Aorta (tissue), 5 donors: ENCODE measurements at regions not wholly inside any gene's neighbourhood (a gene's known extent, or its start where the extent isn't known, plus 50 kb on each side); places are given as distances from the start of the nearest gene placed in this dataset.

Experiments used
- ATAC-seq: fragments of 200-7000 bp; cut with Tn5 transposase; one replicate; pipeline ENCODE4 v1.9.1; 2022; ENCODE audit warnings: moderate library complexity; ENCODE audit not compliant: low FRiP score
- DNase-seq, 2 donors: peaks; one replicate each; pipeline ENCODE4 v3.0.0-alpha.2; 2020
- H3K27ac ChIP-seq, 2 donors: one replicate each; pipeline ENCODE4 v1.5.1; 2013; ENCODE audit warnings: low read length in 2 of 2, mild to moderate bottlenecking in 2 of 2, moderate library complexity in 2 of 2, control low read depth in 1 of 2, inconsistent platforms in 1 of 2, low read depth in 1 of 2
- H3K27me3 ChIP-seq, 2 donors: one replicate each; pipeline ENCODE4 v1.6.1; 2013; ENCODE audit warnings: control low read depth in 1 of 2, low read length in 1 of 2, mild to moderate bottlenecking in 1 of 2, moderate library complexity in 1 of 2; ENCODE audit not compliant: insufficient read depth in 2 of 2, control insufficient read depth in 1 of 2
- H3K36me3 ChIP-seq, 2 donors: one replicate each; pipeline ENCODE4 v1.6.1; 2013; ENCODE audit warnings: control low read depth in 1 of 2, low read length in 1 of 2, mild to moderate bottlenecking in 1 of 2; ENCODE audit not compliant: insufficient read depth in 2 of 2, control insufficient read depth in 1 of 2
- H3K4me1 ChIP-seq, 2 donors: one replicate each; pipeline ENCODE4 v1.6.1; 2013; ENCODE audit warnings: low read length in 2 of 2, control low read depth in 1 of 2, mild to moderate bottlenecking in 1 of 2, moderate library complexity in 1 of 2; ENCODE audit not compliant: insufficient read depth in 2 of 2, control insufficient read depth in 1 of 2
- H3K4me3 ChIP-seq, 2 donors: one replicate each; pipeline ENCODE4 v1.5.1; 2013; ENCODE audit warnings: low read length in 2 of 2, control low read depth in 1 of 2, mild to moderate bottlenecking in 1 of 2
- H3K9me3 ChIP-seq: one replicate; pipeline ENCODE4 v1.6.1; 2013; ENCODE audit warnings: mild to moderate bottlenecking, low read length; ENCODE audit not compliant: control insufficient read depth
- WGBS, 2 donors: extraction: QIAGEN DNeasy Blood & Tissue Kit; methylation state at CpG; one replicate each; pipeline ENCODE4 v1.1.7; 2013; 5-methylcytosine and 5-hydroxymethylcytosine counted together
- intact Hi-C, 2 donors: fragments of 100-400 bp; cut with DNase I; formaldehyde crosslinking; loops; one replicate each; pipeline versions ENCODE4 v1.14.2 to v1.15.0; 2022
- donor health status: healthy with polysubstance abuse.
- donor health status: Bipolar disorder and iron deficiency.
- donor health status: DM: no; HTN: no; CAD: no.
- donor health status: DM: no; HTN: no; CAD: no.
- donor health status: DM: yes; HTN: yes; CAD: no.

DNA sequence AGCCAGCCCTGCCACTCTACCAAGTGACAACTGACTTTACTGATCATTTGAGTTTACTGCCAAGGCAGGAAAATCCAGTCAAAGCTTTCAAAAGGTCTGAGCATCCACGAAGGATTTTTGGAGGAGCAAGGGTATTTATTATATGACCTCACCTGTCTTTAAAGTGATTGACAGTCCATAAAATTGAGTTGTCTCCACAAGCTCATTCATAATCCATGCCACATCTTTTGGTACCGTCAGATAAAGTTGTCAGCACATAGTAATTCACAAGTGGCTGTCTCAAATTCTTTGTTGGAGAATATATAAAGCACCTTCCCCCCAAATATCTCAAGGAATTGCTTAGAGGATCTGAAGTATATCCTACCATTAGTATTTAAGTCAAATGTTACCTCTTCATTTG lies 240.5 kb downstream of the METTL4 start:
- intact Hi-C loops, result no loop called here
- Histone ChIP-seq H3K27ac (no peak overlapping the region), H3K9me3 (no peaks in the 10 kb centered on the region), H3K4me3 (no peak overlapping the region), H3K36me3 (no peaks in the 10 kb centered on the region), H3K4me1 (no peaks in the 10 kb centered on the region), H3K27me3 (no peaks in the 10 kb centered on the region)
- ATAC-seq (no peak), DNase-seq (no peak)
- 19 to 21% methylated on average over 2 of the region's 2 CpGs for WGBS, 2 donors

DNA sequence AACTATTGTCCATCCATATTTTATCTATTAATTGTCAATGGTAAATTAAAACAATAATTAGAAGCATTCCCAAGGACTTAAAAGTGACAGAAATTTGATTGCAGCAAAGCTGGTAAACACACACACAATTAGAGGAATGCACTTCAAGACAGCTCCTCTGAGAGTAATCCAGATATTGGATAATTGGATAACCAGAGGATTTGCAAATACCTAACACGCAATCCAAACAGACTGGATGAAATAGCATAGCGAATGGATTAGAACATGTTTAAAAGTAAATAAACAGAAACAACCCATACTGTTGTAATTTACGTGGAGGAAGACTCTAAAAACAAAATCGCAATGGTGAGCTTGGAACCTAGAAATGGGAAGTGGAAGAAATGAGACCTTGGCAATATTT lies 239.8 kb downstream of the METTL4 start:
- ATAC-seq (no peak), DNase-seq (no peak)
- H3K27me3 ChIP-seq, result no peaks in the 10 kb centered on the region
- no peak overlapping the region for H3K27ac ChIP-seq
- intact Hi-C loops, result no loop called here
- no peaks in the 10 kb centered on the region for H3K4me1 ChIP-seq
- H3K36me3 ChIP-seq, result no peaks in the 10 kb centered on the region
- H3K4me3 ChIP-seq, result no peak overlapping the region
- WGBS, 2 donors, result 50 to 61% methylated on average over 4 of the region's 4 CpGs
- H3K9me3 ChIP-seq, result no peaks in the 10 kb centered on the region

DNA sequence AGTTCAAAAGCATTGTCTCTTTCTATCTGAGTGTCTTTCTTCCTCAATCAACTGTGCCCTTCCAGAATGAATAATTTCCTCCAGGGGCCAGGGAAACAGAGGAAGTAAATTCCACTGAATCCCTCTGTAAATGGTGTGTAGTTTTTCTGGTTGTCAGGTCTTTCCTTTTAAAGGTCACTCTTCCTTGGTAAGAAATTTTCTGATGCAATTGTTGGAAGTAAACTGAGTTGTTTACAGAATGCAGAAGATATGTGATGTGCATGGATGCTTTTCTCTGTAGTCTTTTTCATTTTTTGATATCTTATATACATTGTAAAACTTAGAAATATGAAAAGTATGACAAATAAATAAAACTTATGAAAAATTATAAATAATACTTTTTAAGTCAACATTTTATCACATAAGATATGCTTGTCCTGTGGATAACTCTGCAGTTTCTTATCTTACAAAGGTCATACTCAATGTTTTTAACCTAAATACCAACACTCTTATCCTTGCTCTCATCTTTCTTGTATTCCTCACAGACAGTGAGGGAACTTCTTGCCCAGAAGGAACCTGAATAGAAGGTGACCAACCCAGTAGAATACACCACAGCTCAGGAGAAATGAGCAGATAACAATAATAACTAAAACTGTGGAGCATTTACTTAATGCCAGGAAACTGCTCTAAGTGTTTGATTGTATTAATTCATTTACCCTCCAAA lies 234.5 kb downstream of the METTL4 start:
- Histone ChIP-seq H3K27me3 (no peaks in the 10 kb centered on the region), H3K4me1 (no peaks in the 10 kb centered on the region), H3K36me3 (no peaks in the 10 kb centered on the region), H3K4me3 (no peak overlapping the region), H3K9me3 (no peaks in the 10 kb centered on the region), H3K27ac (no peak overlapping the region)
- intact Hi-C loops, result loop anchor here (2.0 to 5.0 kb wide), 2 partner anchors 205 to 206 kb away; no protein-coding TSS in a partner anchor
- ATAC-seq (no peak), DNase-seq (no peak)

DNA sequence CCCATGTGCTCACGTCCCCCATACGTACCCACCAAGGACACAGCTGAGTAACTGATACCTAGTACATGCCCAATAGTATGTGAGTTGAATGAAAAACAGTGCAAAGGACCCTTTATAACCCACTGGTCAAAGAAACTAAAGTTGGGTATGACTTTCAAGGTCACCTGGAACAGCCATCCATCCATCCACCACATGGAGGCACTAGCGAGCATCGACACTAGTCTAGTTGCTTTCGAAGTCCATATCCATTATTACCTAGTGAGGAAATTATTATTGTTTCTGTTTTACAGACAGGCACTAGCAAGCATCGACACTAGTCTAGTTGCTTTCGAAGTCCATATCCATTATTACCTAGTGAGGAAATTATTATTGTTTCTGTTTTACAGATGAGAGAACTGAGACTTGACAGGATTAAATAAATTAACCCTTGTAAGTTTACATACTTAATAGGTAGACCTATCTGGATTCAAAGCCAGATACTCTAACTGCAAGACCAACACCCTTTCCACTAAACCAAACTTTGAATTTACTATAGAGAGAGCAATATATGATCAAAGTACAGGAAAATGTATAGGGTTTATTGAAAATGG lies 233.7 kb downstream of the METTL4 start:
- H3K4me3 ChIP-seq, result no peak overlapping the region
- 30 to 41% methylated on average over 7 of the region's 7 CpGs for WGBS, 2 donors
- H3K9me3 ChIP-seq, result no peaks in the 10 kb centered on the region
- no peaks in the 10 kb centered on the region for H3K27me3 ChIP-seq
- DNase-seq (peak in 1 of 2 donors; percentile 58), ATAC-seq (no peak)
- intact Hi-C loops, result loop anchor here (2.0 to 5.0 kb wide), 2 partner anchors 205 kb away; no protein-coding TSS in a partner anchor
- H3K27ac ChIP-seq, result no peak overlapping the region
- no peaks in the 10 kb centered on the region for H3K36me3 ChIP-seq
- no peaks in the 10 kb centered on the region for H3K4me1 ChIP-seq

DNA sequence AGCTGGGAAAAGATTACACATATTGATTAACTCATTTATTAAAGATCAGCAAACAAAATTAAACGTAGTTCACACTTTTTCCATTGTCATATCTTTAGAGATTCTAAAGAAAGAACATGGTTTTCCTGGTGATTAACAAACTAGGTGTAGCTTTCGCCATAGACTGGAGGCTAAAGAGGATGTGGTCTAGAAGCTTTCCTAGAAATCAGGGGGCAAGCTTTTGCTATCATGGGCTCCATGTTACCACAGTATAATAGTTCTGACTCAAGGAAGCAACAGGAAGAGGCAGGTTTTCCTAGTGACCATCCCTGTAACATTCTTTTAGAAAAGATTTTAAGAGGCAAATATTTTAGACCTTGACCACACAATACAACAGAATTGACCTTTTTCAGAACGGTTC lies 232.7 kb downstream of the METTL4 start:
- Histone ChIP-seq H3K4me1 (no peaks in the 10 kb centered on the region), H3K27ac (no peak overlapping the region), H3K9me3 (no peaks in the 10 kb centered on the region), H3K4me3 (no peak overlapping the region), H3K36me3 (no peaks in the 10 kb centered on the region), H3K27me3 (no peaks in the 10 kb centered on the region)
- DNase-seq (no peak), ATAC-seq (no peak)
- WGBS, 2 donors, result 70% methylated on average over 3 of the region's 3 CpGs
- intact Hi-C loops, result loop anchor here in 1 of 2 donors (5.0 kb wide), 1 partner anchor 204 kb away; no protein-coding TSS in a partner anchor

DNA sequence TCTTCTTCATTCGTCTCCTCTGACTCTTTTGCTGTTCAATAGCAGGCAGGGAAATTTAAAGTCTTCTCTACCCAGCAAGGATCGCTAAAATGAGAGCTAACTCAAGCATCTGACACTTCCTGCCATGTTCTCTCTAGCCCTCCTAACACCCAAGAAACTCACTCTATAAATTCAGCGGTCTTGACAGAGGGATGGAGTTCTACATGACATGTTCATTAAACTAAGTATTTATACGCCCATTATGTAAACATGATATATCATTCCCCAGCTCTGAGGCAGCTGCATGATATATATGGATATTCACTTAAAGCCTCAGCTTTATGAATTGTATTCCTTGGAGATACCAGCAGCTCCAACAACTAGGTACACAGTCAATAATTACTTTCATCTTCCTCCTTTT lies 231.0 kb downstream of the METTL4 start:
- Histone ChIP-seq H3K4me3 (no peak overlapping the region), H3K27me3 (no peaks in the 10 kb centered on the region), H3K36me3 (no peaks in the 10 kb centered on the region), H3K4me1 (no peaks in the 10 kb centered on the region), H3K9me3 (no peaks in the 10 kb centered on the region), H3K27ac (no peak overlapping the region)
- WGBS, 2 donors, result 10 to 34% methylated on average over 4 of the region's 4 CpGs
- intact Hi-C loops, result no loop called here
- DNase-seq (no peak), ATAC-seq (no peak)

DNA sequence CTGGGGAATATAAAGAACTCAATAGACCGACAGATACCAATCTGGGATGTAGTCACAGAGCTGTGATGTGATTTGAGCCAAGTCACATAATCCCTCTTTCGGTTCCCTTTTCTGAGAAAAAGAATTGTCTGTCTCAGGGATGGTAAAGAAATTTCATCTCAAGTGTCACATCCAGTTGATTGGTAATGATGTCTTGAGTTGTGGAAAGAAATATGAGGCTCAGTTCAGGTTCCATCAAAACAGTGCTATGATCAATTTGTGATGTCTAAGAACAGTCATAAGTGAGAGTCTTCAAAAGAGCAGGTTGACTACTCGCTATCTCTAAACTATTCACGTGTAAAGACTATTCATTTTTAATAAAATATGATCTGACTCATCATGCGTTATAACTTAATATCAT lies 223.3 kb downstream of the METTL4 start:
- H3K9me3 ChIP-seq, result no peaks in the 10 kb centered on the region
- H3K4me1 ChIP-seq, result no peaks in the 10 kb centered on the region
- no peak for DNase-seq
- intact Hi-C loops, result no loop called here
- H3K36me3 ChIP-seq, result no peaks in the 10 kb centered on the region
- no peak overlapping the region for H3K4me3 ChIP-seq
- no peaks in the 10 kb centered on the region for H3K27me3 ChIP-seq
- 77 to 79% methylated on average over 5 of the region's 5 CpGs for WGBS, 2 donors
- no peak overlapping the region for H3K27ac ChIP-seq
- no peak for ATAC-seq

DNA sequence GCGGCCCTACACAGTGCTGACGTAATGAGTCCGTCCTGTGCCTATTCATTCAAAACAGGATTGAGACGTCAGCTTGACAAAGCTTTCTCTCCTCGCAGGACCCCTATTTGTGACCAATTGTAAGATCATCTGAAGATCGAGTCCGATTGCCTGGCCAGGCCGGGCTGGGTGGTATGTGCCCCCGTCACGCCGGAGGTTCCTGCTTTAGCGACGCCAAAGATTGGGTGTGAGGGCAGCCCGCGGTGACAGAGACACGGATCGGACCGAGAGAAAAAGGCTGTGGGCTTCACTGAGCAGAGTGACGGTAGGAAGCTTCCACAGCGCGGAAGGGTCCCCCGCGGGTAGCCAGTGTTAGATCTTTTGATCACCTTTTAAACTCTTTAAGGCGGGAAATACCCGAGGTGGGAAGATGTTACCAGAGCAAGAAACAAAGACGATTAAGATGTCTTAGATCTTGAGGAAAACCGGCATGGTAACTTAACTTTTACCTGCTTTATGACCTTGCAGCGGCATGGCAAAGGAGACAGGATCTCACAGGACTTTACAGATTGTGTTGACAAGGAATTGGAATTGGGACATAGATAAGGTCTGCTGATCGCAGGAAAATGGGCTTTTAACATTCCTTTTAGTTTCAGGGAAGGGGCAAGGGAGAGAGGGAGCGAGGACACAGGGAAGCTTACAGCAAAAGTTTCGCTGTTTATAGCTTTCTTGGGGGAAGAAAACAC lies 220.0 kb downstream of the METTL4 start:
- ATAC-seq, result no peak
- no peaks in the 10 kb centered on the region for H3K9me3 ChIP-seq
- H3K27ac ChIP-seq, result no peak overlapping the region
- DNase-seq, result no peak
- no peaks in the 10 kb centered on the region for H3K27me3 ChIP-seq
- no peaks in the 10 kb centered on the region for H3K36me3 ChIP-seq
- H3K4me1 ChIP-seq, result no peaks in the 10 kb centered on the region
- 87 to 89% methylated on average over 31 of the region's 31 CpGs for WGBS, 2 donors
- intact Hi-C loops, result no loop called here
- H3K4me3 ChIP-seq, result no peak overlapping the region

DNA sequence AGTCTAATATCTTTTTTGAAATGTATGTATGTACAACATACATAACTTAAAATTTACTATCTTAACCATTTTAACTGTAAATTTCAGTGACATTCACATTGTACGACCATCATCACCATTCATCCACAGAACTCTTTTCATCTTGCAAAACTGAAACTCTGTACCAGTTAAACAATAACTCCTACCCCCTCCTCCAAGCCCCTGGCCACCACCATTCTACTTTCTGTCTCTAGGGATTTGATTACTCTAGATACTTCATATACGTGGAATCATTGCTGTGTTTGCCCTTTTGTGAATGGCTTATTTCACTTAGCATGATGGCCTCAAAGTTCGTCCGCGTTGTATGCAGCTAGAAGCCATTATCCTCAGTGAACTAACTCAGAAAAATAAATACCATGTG lies 217.0 kb downstream of the METTL4 start:
- ATAC-seq, result no peak
- WGBS, 2 donors, result 82 to 88% methylated on average over 5 of the region's 5 CpGs
- intact Hi-C loops, result no loop called here

More for the DNA sequence above, 217.0 kb downstream of the METTL4 start:
- Histone ChIP-seq H3K27ac (no peak overlapping the region), H3K4me3 (no peak overlapping the region), H3K36me3 (no peaks in the 10 kb centered on the region), H3K9me3 (no peaks in the 10 kb centered on the region), H3K4me1 (no peaks in the 10 kb centered on the region), H3K27me3 (no peaks in the 10 kb centered on the region)
- no peak for DNase-seq
